ENCODE measurements at regions not wholly inside any gene's neighbourhood (a gene's known extent, or its start where the extent isn't known, plus 50 kb on each side); places are given as distances from the start of the nearest gene placed in this dataset.

DNA sequence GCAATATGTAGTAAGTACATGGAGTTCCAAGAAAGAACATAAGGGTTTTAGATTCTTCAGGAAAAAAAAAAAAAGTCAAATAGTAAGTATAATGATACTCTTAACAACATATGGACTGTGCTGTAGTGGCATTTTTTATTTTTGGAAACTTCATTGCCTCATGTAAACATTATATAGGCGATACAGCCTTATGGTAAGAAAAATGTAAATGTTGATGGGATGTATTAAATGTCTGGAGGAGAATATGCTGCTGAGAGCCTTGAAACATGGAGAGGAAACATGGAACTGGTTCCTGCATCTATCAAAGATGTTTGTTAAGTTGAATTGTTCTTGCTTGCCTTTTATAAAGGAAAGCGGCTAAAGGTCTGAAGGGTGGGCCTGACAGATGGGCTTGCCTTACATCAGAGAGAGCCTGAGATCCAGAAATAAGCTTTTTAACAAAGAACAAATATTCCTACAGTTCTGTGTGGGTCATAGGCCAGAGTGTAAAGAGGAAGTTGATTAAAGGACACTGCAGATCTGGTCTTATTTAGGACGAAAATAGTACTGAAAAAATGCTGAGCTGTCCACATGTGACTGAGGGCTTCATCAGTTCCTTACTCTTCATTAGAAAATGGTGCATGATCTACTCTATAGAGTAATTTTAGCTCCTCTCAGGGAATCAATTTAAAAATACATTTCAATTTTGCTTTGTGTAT is 448.1 kb upstream of the DCN start:
- Histone ChIP-seq H3K9ac (ENCODE audit: insufficient read length, low read depth) (no peak overlapping the region), H3K36me3 (ENCODE audit: insufficient read depth, insufficient read length, low read length) (no peaks in the 10 kb centered on the region), H3K27me3 (ENCODE audit: insufficient read depth, insufficient read length) (no peaks in the 10 kb centered on the region), H3K4me1 (ENCODE audit: insufficient read depth, insufficient read length) (no peaks in the 10 kb centered on the region), H3K4me3 (ENCODE audit: insufficient read length, low read depth) (no peak overlapping the region), H3K9me3 (ENCODE audit: insufficient read depth, low read length) (peaks cover 15% of the 10 kb centered on the region)
- no peak for DNase-seq (ENCODE audit: low read depth, low spot score)
- TF ChIP-seq YY1 (IDR thresholded peaks at IDR 0.05; ENCODE audit: insufficient read depth, insufficient read length): no peak
- no peak for TF ChIP-seq ZNF274 (IDR thresholded peaks at IDR 0.05; ENCODE audit: low read depth, low read length)
- no peak for TF ChIP-seq SUZ12 (IDR thresholded peaks at IDR 0.05; ENCODE audit: extremely low read depth, insufficient read depth, insufficient read length)

GRCh38 chr12:91630083-91630482 is 447.5 kb upstream of the DCN start:
- TF ChIP-seq YY1 (IDR thresholded peaks at IDR 0.05; ENCODE audit: insufficient read depth, insufficient read length): no peak
- TF ChIP-seq SUZ12 (IDR thresholded peaks at IDR 0.05; ENCODE audit: extremely low read depth, insufficient read depth, insufficient read length): no peak
- TF ChIP-seq ZNF274 (IDR thresholded peaks at IDR 0.05; ENCODE audit: low read depth, low read length): no peak
- no peaks in the 10 kb centered on the region for H3K4me1 ChIP-seq (ENCODE audit: insufficient read depth, insufficient read length)
- DNase-seq (ENCODE audit: low read depth, low spot score): no peak

GRCh38 chr12:91629440-91629839 is 446.8 kb upstream of the DCN start:
- Histone ChIP-seq H3K9me3 (ENCODE audit: insufficient read depth, low read length) (peaks cover 16% of the 10 kb centered on the region), H3K9ac (ENCODE audit: insufficient read length, low read depth) (no peak overlapping the region), H3K4me1 (ENCODE audit: insufficient read depth, insufficient read length) (no peaks in the 10 kb centered on the region), H3K27me3 (ENCODE audit: insufficient read depth, insufficient read length) (no peaks in the 10 kb centered on the region), H3K4me3 (ENCODE audit: insufficient read length, low read depth) (no peak overlapping the region), H3K36me3 (ENCODE audit: insufficient read depth, insufficient read length, low read length) (no peaks in the 10 kb centered on the region)
- no peak for DNase-seq (ENCODE audit: low read depth, low spot score)
- no peak for TF ChIP-seq SUZ12 (IDR thresholded peaks at IDR 0.05; ENCODE audit: extremely low read depth, insufficient read depth, insufficient read length)
- TF ChIP-seq ZNF274 (IDR thresholded peaks at IDR 0.05; ENCODE audit: low read depth, low read length): no peak
- TF ChIP-seq YY1 (IDR thresholded peaks at IDR 0.05; ENCODE audit: insufficient read depth, insufficient read length): no peak

More at GRCh38 chr12:91630083-91630482, 447.5 kb upstream of the DCN start:
- H3K9me3 ChIP-seq (ENCODE audit: insufficient read depth, low read length): peaks cover 16% of the 10 kb centered on the region
- no peaks in the 10 kb centered on the region for H3K27me3 ChIP-seq (ENCODE audit: insufficient read depth, insufficient read length)
- no peak overlapping the region for H3K4me3 ChIP-seq (ENCODE audit: insufficient read length, low read depth)
- H3K36me3 ChIP-seq (ENCODE audit: insufficient read depth, insufficient read length, low read length): no peaks in the 10 kb centered on the region
- no peak overlapping the region for H3K9ac ChIP-seq (ENCODE audit: insufficient read length, low read depth)

GRCh38 chr12:91628656-91629055 is 446.0 kb upstream of the DCN start:
- peaks cover 8% of the 10 kb centered on the region for H3K9me3 ChIP-seq (ENCODE audit: insufficient read depth, low read length)
- no peak for DNase-seq (ENCODE audit: low read depth, low spot score)
- H3K4me1 ChIP-seq (ENCODE audit: insufficient read depth, insufficient read length): no peaks in the 10 kb centered on the region
- H3K27me3 ChIP-seq (ENCODE audit: insufficient read depth, insufficient read length): no peaks in the 10 kb centered on the region
- TF ChIP-seq SUZ12 (IDR thresholded peaks at IDR 0.05; ENCODE audit: extremely low read depth, insufficient read depth, insufficient read length): no peak
- no peak for TF ChIP-seq ZNF274 (IDR thresholded peaks at IDR 0.05; ENCODE audit: low read depth, low read length)
- no peaks in the 10 kb centered on the region for H3K36me3 ChIP-seq (ENCODE audit: insufficient read depth, insufficient read length, low read length)
- no peak overlapping the region for H3K9ac ChIP-seq (ENCODE audit: insufficient read length, low read depth)
- no peak overlapping the region for H3K4me3 ChIP-seq (ENCODE audit: insufficient read length, low read depth)

DNA sequence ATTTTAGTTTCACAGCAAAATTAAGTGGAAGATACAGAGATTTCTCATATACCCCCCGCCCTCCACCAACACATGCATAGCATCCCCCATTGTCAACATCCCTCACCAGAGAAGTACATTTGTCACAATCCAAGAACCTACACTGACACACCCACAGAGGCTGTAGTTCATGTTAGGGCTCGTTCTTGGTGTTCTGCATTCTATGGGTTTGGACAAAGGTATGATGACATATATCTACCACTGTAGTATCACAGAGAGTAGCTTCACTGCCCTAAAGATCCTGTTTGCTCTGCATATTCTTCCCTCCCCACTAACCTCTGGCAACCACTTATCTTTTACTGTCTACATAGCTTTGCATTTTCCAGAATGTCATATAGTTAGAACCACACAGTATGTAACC is 444.6 kb upstream of the DCN start:
- no peak for TF ChIP-seq SUZ12 (IDR thresholded peaks at IDR 0.05; ENCODE audit: extremely low read depth, insufficient read depth, insufficient read length)
- no peak for TF ChIP-seq YY1 (IDR thresholded peaks at IDR 0.05; ENCODE audit: insufficient read depth, insufficient read length)
- no peak for TF ChIP-seq ZNF274 (IDR thresholded peaks at IDR 0.05; ENCODE audit: low read depth, low read length)

GRCh38 chr12:91622981-91623380 is 440.4 kb upstream of the DCN start:
- Histone ChIP-seq H3K4me3 (ENCODE audit: insufficient read length, low read depth) (no peak overlapping the region), H3K4me1 (ENCODE audit: insufficient read depth, insufficient read length) (no peaks in the 10 kb centered on the region), H3K36me3 (ENCODE audit: insufficient read depth, insufficient read length, low read length) (no peaks in the 10 kb centered on the region), H3K27me3 (ENCODE audit: insufficient read depth, insufficient read length) (no peaks in the 10 kb centered on the region), H3K9me3 (ENCODE audit: insufficient read depth, low read length) (peaks cover 7% of the 10 kb centered on the region; the same call in 1 of the 2 replicates), H3K9ac (ENCODE audit: insufficient read length, low read depth) (no peak overlapping the region)
- TF ChIP-seq YY1 (IDR thresholded peaks at IDR 0.05; ENCODE audit: insufficient read depth, insufficient read length) (no peak), SUZ12 (IDR thresholded peaks at IDR 0.05; ENCODE audit: extremely low read depth, insufficient read depth, insufficient read length) (no peak), ZNF274 (IDR thresholded peaks at IDR 0.05; ENCODE audit: low read depth, low read length) (no peak)
- DNase-seq (ENCODE audit: low read depth, low spot score): no peak

More for the DNA sequence above, 444.6 kb upstream of the DCN start:
- Histone ChIP-seq H3K9me3 (ENCODE audit: insufficient read depth, low read length) (peaks cover 7% of the 10 kb centered on the region; the same call in 1 of the 2 replicates), H3K27me3 (ENCODE audit: insufficient read depth, insufficient read length) (no peaks in the 10 kb centered on the region), H3K9ac (ENCODE audit: insufficient read length, low read depth) (no peak overlapping the region), H3K4me1 (ENCODE audit: insufficient read depth, insufficient read length) (no peaks in the 10 kb centered on the region), H3K4me3 (ENCODE audit: insufficient read length, low read depth) (no peak overlapping the region), H3K36me3 (ENCODE audit: insufficient read depth, insufficient read length, low read length) (no peaks in the 10 kb centered on the region)
- no peak for DNase-seq (ENCODE audit: low read depth, low spot score)

DNA sequence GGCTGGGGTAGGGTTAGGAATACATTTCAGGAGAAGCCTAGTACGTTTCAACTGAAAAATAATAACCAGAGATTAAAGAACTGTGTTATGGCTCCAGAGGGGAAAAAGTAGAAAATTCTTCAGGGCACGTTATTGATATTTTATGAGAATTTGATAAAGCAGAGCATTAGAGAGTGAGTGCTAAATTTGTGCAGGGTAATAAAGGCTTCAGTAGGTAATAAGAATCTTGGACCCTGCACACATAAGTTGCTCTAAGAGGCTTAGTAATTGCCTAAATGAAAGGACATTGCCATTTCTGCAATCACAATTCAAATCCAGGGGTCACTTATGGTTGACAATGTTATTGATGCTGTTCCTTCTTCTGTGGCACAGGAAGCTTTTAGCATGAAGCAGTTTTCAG is 439.4 kb upstream of the DCN start:
- H3K4me1 ChIP-seq (ENCODE audit: insufficient read depth, insufficient read length): no peaks in the 10 kb centered on the region
- no peaks in the 10 kb centered on the region for H3K27me3 ChIP-seq (ENCODE audit: insufficient read depth, insufficient read length)
- H3K4me3 ChIP-seq (ENCODE audit: insufficient read length, low read depth): no peak overlapping the region
- H3K36me3 ChIP-seq (ENCODE audit: insufficient read depth, insufficient read length, low read length): no peaks in the 10 kb centered on the region
- peaks cover 7% of the 10 kb centered on the region; the same call in 1 of the 2 replicates for H3K9me3 ChIP-seq (ENCODE audit: insufficient read depth, low read length)
- TF ChIP-seq YY1 (IDR thresholded peaks at IDR 0.05; ENCODE audit: insufficient read depth, insufficient read length) (no peak), ZNF274 (IDR thresholded peaks at IDR 0.05; ENCODE audit: low read depth, low read length) (no peak), SUZ12 (IDR thresholded peaks at IDR 0.05; ENCODE audit: extremely low read depth, insufficient read depth, insufficient read length) (no peak)
- DNase-seq (ENCODE audit: low read depth, low spot score): no peak
- no peak overlapping the region for H3K9ac ChIP-seq (ENCODE audit: insufficient read length, low read depth)
